Mammary epithelial cell (primary cell): ENCODE measurements at regions not wholly inside any gene's neighbourhood (a gene's known extent, or its start where the extent isn't known, plus 50 kb on each side); places are given as distances from the start of the nearest gene placed in this dataset.

Experiments
- EZH2 ChIP-seq: IDR thresholded peaks from 2 replicates; pipeline ENCODE4 v1.6.1; 2012; ENCODE audit warnings: low read length, inconsistent platforms, borderline replicate concordance
- TF ChIP-seq, protein P1 (sequence below), 2 donors: IDR thresholded peaks in 1 of 2; conservative IDR thresholded peaks in 1 of 2; 2 replicates each; pipeline ENCODE4 v1.5.1; 2011 to 2012; ENCODE audit warnings: inconsistent platforms in 2 of 2, low read length in 2 of 2, mild to moderate bottlenecking in 2 of 2, control low read depth in 1 of 2, low read depth in 1 of 2; ENCODE audit not compliant: insufficient read depth in 1 of 2; ENCODE audit errors: extremely low read depth in 1 of 2

DNA sequence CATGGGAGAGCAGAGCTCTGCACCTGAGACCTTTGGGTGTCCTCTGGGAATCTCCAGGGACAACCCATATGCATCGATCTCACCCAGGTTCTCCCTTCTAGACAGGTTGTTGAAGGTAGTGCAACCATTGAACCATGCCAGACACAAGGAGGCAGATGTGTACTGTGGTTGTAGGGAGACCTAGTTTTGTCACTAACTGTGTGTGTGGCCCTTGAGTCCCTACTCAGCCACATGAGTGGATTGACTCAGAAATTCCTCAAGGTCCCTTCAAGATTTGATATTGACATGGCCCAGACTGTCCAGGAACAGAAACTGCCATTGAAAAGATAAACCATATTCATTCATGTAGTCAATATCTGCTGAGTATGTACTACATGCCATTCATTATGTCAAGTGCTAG is 396.4 kb upstream of the CCL2 start:
- TF ChIP-seq, protein P1, sequence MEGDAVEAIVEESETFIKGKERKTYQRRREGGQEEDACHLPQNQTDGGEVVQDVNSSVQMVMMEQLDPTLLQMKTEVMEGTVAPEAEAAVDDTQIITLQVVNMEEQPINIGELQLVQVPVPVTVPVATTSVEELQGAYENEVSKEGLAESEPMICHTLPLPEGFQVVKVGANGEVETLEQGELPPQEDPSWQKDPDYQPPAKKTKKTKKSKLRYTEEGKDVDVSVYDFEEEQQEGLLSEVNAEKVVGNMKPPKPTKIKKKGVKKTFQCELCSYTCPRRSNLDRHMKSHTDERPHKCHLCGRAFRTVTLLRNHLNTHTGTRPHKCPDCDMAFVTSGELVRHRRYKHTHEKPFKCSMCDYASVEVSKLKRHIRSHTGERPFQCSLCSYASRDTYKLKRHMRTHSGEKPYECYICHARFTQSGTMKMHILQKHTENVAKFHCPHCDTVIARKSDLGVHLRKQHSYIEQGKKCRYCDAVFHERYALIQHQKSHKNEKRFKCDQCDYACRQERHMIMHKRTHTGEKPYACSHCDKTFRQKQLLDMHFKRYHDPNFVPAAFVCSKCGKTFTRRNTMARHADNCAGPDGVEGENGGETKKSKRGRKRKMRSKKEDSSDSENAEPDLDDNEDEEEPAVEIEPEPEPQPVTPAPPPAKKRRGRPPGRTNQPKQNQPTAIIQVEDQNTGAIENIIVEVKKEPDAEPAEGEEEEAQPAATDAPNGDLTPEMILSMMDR (conservative IDR thresholded peaks at IDR 0.05 in 1 of 2, IDR thresholded peaks at IDR 0.05 in 1 of 2; ENCODE audit: extremely low read depth in 1 of 2, insufficient read depth in 1 of 2, low read depth in 1 of 2, low read length in 2 of 2), result no peak
- TF ChIP-seq EZH2, result no peak
